Endothelial cell of umbilical vein (primary cell): ENCODE measurements at regions not wholly inside any gene's neighbourhood (a gene's known extent, or its start where the extent isn't known, plus 50 kb on each side); places are given as distances from the start of the nearest gene placed in this dataset.

ENCODE experiments used
- MYC ChIP-seq: IDR thresholded peaks from one replicate; pipeline ENCODE4 v1.6.1; 2011; ENCODE audit warnings: mild to moderate bottlenecking, low read depth, low read length
- POLR2A ChIP-seq: IDR thresholded peaks from 2 replicates; pipeline ENCODE4 v1.6.1; 2012; ENCODE audit warnings: low read depth, mild to moderate bottlenecking, control low read depth, low read length
- TF ChIP-seq, protein P1 (sequence below), 2 donors: IDR thresholded peaks; 1 replicate in 1 of 2; 2 replicates in 1 of 2; pipeline ENCODE4 v1.5.1; 2011; ENCODE audit warnings: low read length in 2 of 2, mild to moderate bottlenecking in 2 of 2, moderate library complexity in 2 of 2, control low read depth in 1 of 2, inconsistent platforms in 1 of 2, low read depth in 1 of 2; ENCODE audit not compliant: insufficient read depth in 1 of 2; ENCODE audit errors: extremely low read depth in 1 of 2

DNA sequence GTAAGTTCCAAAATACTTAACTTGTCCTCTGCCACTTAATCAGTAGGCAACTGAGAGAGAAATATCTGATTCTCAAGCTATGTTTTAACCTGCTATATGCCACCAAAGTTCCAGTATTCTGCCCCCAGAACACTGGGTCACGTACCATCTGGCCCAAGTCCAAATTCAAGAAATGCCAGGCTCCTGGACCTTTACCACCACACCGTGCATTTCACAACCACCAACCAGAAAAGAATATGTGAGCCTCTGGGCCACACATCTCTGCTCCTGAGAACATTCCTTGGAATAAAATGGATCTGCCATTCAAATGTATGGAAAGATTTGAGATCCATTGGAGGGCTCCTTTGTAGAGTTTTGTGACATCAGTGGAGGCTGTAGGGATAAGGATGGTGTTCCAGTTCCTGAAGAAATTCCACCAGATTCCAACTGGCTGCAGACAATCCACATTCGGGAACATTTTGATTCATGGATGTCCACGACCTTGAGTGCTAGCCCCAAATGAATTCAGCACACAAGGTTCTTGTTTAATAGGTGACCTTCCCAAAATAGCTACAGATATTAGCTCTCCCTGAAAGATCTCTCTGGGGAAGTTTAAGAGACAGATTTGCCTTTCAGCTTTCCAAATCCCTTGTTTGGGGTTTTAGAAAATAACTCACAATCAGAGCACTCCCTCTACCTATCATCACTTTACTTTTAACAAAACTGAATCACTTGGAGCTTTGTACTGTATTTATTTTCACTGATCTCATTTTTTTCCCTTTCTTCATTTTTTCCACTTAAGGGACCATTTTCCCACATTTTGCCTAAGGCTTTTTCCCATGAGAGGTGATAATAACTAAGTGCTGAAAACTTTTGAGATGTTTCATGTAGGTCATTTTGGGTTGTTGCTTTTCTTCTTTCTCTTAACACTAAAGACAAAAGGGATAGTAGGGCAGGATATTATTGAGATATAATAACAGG, 128.4 kb upstream of the ZC3H11B start:
- TF ChIP-seq POLR2A = no peak
- no peak for TF ChIP-seq MYC
- TF ChIP-seq, protein P1, sequence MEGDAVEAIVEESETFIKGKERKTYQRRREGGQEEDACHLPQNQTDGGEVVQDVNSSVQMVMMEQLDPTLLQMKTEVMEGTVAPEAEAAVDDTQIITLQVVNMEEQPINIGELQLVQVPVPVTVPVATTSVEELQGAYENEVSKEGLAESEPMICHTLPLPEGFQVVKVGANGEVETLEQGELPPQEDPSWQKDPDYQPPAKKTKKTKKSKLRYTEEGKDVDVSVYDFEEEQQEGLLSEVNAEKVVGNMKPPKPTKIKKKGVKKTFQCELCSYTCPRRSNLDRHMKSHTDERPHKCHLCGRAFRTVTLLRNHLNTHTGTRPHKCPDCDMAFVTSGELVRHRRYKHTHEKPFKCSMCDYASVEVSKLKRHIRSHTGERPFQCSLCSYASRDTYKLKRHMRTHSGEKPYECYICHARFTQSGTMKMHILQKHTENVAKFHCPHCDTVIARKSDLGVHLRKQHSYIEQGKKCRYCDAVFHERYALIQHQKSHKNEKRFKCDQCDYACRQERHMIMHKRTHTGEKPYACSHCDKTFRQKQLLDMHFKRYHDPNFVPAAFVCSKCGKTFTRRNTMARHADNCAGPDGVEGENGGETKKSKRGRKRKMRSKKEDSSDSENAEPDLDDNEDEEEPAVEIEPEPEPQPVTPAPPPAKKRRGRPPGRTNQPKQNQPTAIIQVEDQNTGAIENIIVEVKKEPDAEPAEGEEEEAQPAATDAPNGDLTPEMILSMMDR (IDR thresholded peaks at IDR 0.05; ENCODE audit: extremely low read depth in 1 of 2, insufficient read depth in 1 of 2, low read depth in 1 of 2, low read length in 2 of 2) = no peak
